ENCODE measurements at regions not wholly inside any gene's neighbourhood (a gene's known extent, or its start where the extent isn't known, plus 50 kb on each side); places are given as distances from the start of the nearest gene placed in this dataset.

DNA sequence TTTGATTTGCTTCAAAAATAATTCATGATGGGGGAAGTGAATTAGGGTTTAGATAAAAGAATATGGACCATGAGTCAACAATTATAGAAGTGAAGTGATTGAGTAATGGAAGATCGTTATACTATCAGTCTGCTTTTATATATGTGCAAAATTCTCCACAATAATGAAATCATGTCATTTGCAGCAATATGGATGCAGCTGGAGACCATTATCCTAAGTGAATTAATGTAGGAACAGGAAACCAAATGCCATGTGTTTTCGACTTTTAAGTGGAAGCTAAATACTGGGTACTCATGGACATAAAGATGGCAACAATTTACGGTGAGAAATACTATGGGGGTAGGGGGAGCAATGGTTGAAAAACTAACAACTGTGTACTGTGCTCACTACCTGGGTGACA, 144.7 kb upstream of the SRD5A2 start:
- TF ChIP-seq CTCF (IDR thresholded peaks at IDR 0.05), result no peak
- TF ChIP-seq EZH2 (IDR thresholded peaks at IDR 0.05), result no peak
